GM12891 (cell line): ENCODE measurements at regions not wholly inside any gene's neighbourhood (a gene's known extent, or its start where the extent isn't known, plus 50 kb on each side); places are given as distances from the start of the nearest gene placed in this dataset.

Experiments
- DNase-seq: peaks from one replicate; pipeline ENCODE4 v3.0.0; 2011; ENCODE audit warnings: low spot score; ENCODE audit not compliant: insufficient read length
- FAIRE-seq: peaks from 2 replicates; lab custom pipeline; 2011; peaks lifted over from hg19 to GRCh38; lab: Jason Lieb, UNC
- PAX5 ChIP-seq: IDR thresholded peaks from 2 replicates; pipeline ENCODE4 v1.6.1; 2011; ENCODE audit warnings: low read length, moderate library complexity, mild to moderate bottlenecking; ENCODE audit not compliant: insufficient read depth, severe bottlenecking
- POLR2A ChIP-seq: IDR thresholded peaks from 2 replicates; pipeline ENCODE4 v1.6.1; 2011; ENCODE audit warnings: low read depth, low read length, control low read depth
- POLR2AphosphoS5 ChIP-seq: IDR thresholded peaks from 2 replicates; pipeline ENCODE4 v1.6.1; 2011; ENCODE audit warnings: low read depth, low read length, control low read depth
- POU2F2 ChIP-seq: IDR thresholded peaks from 2 replicates; pipeline ENCODE4 v1.6.1; 2011; ENCODE audit warnings: low read depth, mild to moderate bottlenecking, control low read depth, low read length, moderate library complexity
- SPI1 ChIP-seq: IDR thresholded peaks from 2 replicates; pipeline ENCODE4 v1.6.1; 2011; ENCODE audit warnings: low read depth, low read length, control low read depth
- TAF1 ChIP-seq: IDR thresholded peaks from 2 replicates; pipeline ENCODE4 v1.6.1; 2011; ENCODE audit warnings: low read depth, low read length, control low read depth

DNA sequence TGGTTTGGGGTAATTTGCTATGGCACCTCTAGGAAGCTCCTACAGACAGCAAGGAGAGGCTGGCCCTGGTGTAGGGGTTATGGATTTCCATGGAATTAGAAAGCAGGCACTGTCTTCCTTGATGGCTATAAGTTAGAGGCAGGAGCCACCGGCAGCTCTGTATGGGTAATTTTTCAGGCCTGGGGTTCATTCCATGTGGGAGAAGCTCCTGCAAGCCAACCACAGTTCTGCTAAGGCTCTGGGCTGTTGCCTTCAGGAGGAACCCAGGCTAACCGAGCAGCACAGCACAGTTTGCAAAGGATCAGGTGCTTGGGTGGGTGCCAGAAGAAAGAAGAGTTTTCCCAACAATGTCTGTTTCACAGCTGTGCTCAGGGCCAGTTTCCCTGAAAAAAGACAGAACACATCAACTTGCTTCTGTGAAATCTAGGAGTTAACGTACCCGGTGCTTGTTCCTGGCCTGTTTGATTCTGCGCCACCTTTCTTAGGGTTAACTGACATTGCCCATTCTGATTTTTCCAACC lies 162.8 kb upstream of the MYLIP start:
- TF ChIP-seq POU2F2: no peak
- TF ChIP-seq POLR2A: no peak
- TF ChIP-seq POLR2AphosphoS5: no peak
- no peak for TF ChIP-seq TAF1
- no peak for TF ChIP-seq PAX5
- no peak for TF ChIP-seq SPI1
- DNase-seq: no peak
- FAIRE-seq: no peak

GRCh38 chr6:15962449-15962764 lies 166.5 kb upstream of the MYLIP start:
- TF ChIP-seq POLR2AphosphoS5 (no peak), TAF1 (no peak)
- FAIRE-seq (peak; percentile 43), DNase-seq (peak; percentile 18)

DNA sequence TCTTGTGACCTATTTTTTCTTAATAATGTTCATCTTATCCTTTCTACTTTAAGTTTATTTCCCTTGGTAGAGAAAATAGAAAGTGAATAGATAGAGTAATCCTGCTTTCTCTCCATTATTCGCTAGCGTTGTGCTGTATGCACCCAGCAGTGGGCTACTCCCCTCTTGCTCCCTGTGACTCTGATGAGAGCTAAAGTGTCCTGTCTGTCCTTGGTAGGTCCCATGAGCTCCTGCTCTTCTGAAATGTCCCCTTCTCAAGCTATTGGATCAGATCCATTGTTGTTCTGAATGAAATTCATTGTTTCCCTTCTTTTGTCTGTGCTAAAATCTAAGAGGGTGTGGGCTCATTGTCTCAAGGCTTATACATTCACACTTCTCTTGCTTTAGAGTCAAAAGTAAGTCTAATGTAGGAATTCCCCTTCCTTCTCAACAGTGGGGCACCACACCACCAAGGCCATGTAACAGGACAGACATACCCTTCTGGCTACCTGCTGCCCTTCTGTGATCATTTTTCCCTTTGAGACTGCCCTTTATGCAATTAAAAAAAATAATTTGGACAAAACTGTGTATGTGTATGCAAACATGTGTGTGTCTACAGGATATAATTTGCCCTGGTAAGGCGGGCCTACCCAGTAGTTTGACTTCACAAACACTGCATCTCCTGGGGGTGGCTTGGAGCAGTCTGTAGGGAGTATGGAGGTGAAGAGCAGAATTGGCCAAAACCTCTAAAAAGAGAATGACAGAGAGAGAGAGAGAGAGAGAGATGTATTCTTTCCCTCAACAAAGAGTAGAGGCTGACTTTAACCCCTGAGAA lies 167.0 kb upstream of the MYLIP start:
- no peak for DNase-seq
- TF ChIP-seq PAX5: no peak
- no peak for TF ChIP-seq POLR2AphosphoS5
- no peak for TF ChIP-seq SPI1
- no peak for TF ChIP-seq TAF1
- TF ChIP-seq POU2F2: no peak
- no peak for TF ChIP-seq POLR2A
- no peak for FAIRE-seq

DNA sequence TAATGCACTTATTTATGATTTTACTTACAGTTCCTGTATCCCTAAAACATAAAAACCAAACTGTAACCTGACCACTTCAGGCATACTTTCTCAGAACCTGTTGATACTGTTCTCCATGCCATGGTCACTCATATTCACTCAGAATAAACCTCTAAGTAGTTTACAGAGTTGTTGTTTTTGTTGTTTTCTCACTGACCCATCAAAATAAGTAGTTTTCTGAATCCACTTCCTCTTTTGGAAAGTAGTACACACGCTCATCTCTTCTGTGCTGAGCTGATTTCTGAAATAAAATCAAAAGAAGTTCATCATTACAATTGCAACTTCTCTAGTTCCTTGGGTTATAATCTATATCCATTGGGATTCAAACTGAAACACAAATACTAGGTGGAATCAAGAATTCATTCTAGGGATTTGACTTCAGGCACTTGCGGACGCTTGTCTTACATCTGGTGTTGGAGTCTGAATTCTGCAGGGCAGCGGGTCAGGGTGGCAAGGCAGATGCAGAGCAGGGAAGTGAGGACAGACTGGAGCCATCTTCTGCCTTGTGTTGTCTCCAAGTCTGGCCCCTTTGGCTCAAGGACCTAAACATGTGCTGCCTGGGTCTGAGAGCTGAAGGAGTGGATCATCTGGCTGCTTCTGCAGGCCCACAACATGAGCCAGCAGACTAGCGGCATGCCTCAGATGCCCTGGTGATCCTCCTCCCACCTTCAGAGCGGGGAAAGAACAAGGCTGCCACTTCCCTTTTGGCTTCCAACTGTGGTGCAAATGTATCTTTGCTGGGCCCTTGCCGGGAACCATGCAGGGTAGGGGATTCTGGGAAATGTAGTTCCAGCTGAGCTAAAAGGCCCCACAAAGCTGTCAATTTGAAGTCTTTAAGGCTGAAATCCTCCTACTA lies 167.9 kb upstream of the MYLIP start:
- FAIRE-seq (peak; percentile 31), DNase-seq (no peak)
- TF ChIP-seq POU2F2 (no peak), SPI1 (peak; percentile 87)

GRCh38 chr6:15957655-15958169 lies 171.2 kb upstream of the MYLIP start:
- DNase-seq (no peak), FAIRE-seq (no peak)
- no peak for TF ChIP-seq POU2F2

- FAIRE-seq (no peak), DNase-seq (no peak)
- TF ChIP-seq PAX5 (no peak), POLR2AphosphoS5 (no peak), TAF1 (no peak), SPI1 (no peak), POU2F2 (no peak), POLR2A (no peak)
Observed at GRCh38 chr6:15956205-15957106, 172.4 kb upstream of the MYLIP start.

DNA sequence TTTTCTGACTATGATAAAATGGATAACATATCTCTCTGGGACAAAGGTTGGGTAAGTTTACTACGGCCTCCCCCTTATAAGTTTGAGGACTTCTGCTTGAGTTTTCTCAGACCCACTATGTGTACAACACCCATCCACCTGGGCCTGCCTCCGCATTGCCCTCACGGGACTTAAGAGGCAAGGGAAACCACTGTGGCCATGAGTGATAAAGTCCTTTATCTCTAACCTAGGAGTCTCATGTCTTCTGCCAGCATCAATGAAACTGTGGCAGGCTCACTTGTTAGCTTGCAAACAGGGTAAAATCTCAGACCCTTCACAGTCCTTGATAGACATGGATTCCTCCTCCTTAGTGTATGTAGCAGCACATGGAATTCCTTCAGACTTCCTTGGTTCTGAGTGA lies 173.4 kb upstream of the MYLIP start:
- DNase-seq (no peak), FAIRE-seq (no peak)
- no peak for TF ChIP-seq TAF1
- no peak for TF ChIP-seq POLR2A
- TF ChIP-seq PAX5: no peak
- TF ChIP-seq SPI1: no peak
- no peak for TF ChIP-seq POLR2AphosphoS5
- no peak for TF ChIP-seq POU2F2

GRCh38 chr6:15953152-15953880 lies 175.6 kb upstream of the MYLIP start:
- no peak for DNase-seq
- no peak for FAIRE-seq
- TF ChIP-seq PAX5: no peak
- no peak for TF ChIP-seq POU2F2

- FAIRE-seq (no peak), DNase-seq (no peak)
- TF ChIP-seq SPI1: no peak
- no peak for TF ChIP-seq POLR2A
Observed at GRCh38 chr6:15952231-15953151, 176.4 kb upstream of the MYLIP start.
